ENCODE measurements at regions not wholly inside any gene's neighbourhood (a gene's known extent, or its start where the extent isn't known, plus 50 kb on each side); places are given as distances from the start of the nearest gene placed in this dataset.

- TF ChIP-seq CTCF (IDR thresholded peaks at IDR 0.05; ENCODE audit: low read length) (no peak), EZH2 (IDR thresholded peaks at IDR 0.05; ENCODE audit: borderline replicate concordance, low read length) (no peak)
These were observed 68.5 kb downstream of the PLEKHG1 start for GRCh38 chr6:150667977-150668716.
